Caco-2 (cell line): ENCODE measurements at regions not wholly inside any gene's neighbourhood (a gene's known extent, or its start where the extent isn't known, plus 50 kb on each side); places are given as distances from the start of the nearest gene placed in this dataset.
"Not testable (repeated sequence)": the region's sequence is repeated elsewhere in the genome, so short reads cannot be mapped to it uniquely, and the experiment has no call there.

Source experiments
- BruUV-seq: library from RNA; stranded (reverse); fragments of 400-500 nt; replicated peaks from 2 replicates; lab custom pipeline; 2021; lab: Mats Ljungman, UMichigan
- CTCF ChIA-PET: fragments of 300-600 bp; sonication (Branson Sonifier 250); formaldehyde crosslinking; loops from one replicate; lab custom pipeline; 2022; ENCODE audit warnings: antibody characterized with exemption; lab: Charles Lee
- POLR2A ChIA-PET: fragments of 300-600 bp; sonication (Branson Sonifier 250); formaldehyde crosslinking; loops from one replicate; lab custom pipeline; 2022; ENCODE audit warnings: antibody characterized with exemption; lab: Charles Lee
- DNase-seq, 2 experiments: peaks; one replicate each; pipeline versions ENCODE4 v3.0.0 to v3.0.0-alpha.2; 2020 to 2022
- H3K27me3 ChIP-seq: replicated peaks from 2 replicates; pipeline ENCODE4 v1.6.0; 2011; ENCODE audit warnings: low read length; ENCODE audit not compliant: control insufficient read depth, insufficient read depth
- H3K36me3 ChIP-seq: 2 replicates; pipeline ENCODE4 v1.5.1; 2011; ENCODE audit warnings: low read length; ENCODE audit not compliant: control insufficient read depth, insufficient read depth
- H3K4me1 ChIP-seq: fragments of 250-450 bp; sonication (Bioruptor Pico); 2 replicates; pipeline ENCODE4 v1.5.1; 2020; ENCODE audit warnings: mild to moderate bottlenecking
- H3K4me3 ChIP-seq: 2 replicates; pipeline ENCODE4 v1.5.1; 2011; ENCODE audit warnings: low read depth, mild to moderate bottlenecking, control low read depth, low read length
- H3K9me3 ChIP-seq: fragments of 250-450 bp; sonication (Bioruptor Pico); 2 replicates; pipeline ENCODE4 v1.5.1; 2020; ENCODE audit warnings: mild to moderate bottlenecking, moderate library complexity
- H3K27ac Mint-ChIP-seq: one replicate; pipeline ENCODE4 v1.8.0; 2022; ENCODE audit warnings: mixed read lengths; ENCODE audit not compliant: unreplicated experiment
- H3K27me3 Mint-ChIP-seq: one replicate; pipeline ENCODE4 v1.8.0; 2022; ENCODE audit warnings: mixed read lengths; ENCODE audit not compliant: insufficient read depth, unreplicated experiment
- H3K36me3 Mint-ChIP-seq: one replicate; pipeline ENCODE4 v1.8.0; 2022; ENCODE audit warnings: mild to moderate bottlenecking, mixed read lengths; ENCODE audit not compliant: insufficient read depth, unreplicated experiment
- H3K4me1 Mint-ChIP-seq: one replicate; pipeline ENCODE4 v1.8.0; 2022; ENCODE audit warnings: low read depth, mixed read lengths; ENCODE audit not compliant: unreplicated experiment
- H3K4me3 Mint-ChIP-seq: one replicate; pipeline ENCODE4 v1.8.0; 2022; ENCODE audit warnings: mild to moderate bottlenecking, moderate library complexity, mixed read lengths; ENCODE audit not compliant: unreplicated experiment
- H3K9me3 Mint-ChIP-seq: one replicate; pipeline ENCODE4 v1.8.0; 2022; ENCODE audit warnings: mixed read lengths; ENCODE audit not compliant: unreplicated experiment
- intact Hi-C: fragments of 100-400 bp; cut with micrococcal nuclease; formaldehyde crosslinking; loops from one replicate; pipeline ENCODE4 v1.10.0; 2022; ENCODE audit not compliant: unreplicated experiment
- TF ChIP-seq, protein P1 (sequence below), 2 experiments: fragments of 200-600 bp in 1 of 2; IDR thresholded peaks; 1 replicate in 1 of 2; 2 replicates in 1 of 2; pipeline versions ENCODE4 v1.5.1 to v1.8.0; 2011 to 2022; ENCODE audit warnings: antibody characterized with exemption in 1 of 2, control low read depth in 1 of 2, inconsistent platforms in 1 of 2, low read depth in 1 of 2, low read length in 1 of 2, mild to moderate bottlenecking in 1 of 2, moderate library complexity in 1 of 2; ENCODE audit not compliant: insufficient read depth in 1 of 2, severe bottlenecking in 1 of 2, unreplicated experiment in 1 of 2

DNA sequence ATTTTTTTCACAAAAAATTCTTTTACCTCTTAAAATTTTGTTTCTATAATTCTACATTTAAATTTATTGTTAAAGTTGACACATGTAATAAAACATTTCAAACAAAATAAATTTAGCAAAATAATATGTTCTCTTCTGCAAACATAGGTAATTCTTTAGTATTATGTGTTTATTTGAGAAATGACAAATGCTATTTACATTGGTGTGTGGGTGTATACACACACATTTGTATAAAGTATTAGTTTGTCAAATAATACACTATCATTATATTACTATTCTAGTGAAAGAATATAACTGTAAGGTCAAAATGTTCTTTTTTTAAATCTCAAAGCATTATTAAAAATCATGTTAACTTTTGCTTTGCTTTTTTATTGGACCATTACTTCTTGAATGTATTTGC lies 1370.6 kb downstream of the SI start:
- no peaks in the 10 kb centered on the region for H3K9me3 ChIP-seq
- H3K4me1 ChIP-seq = no peaks in the 10 kb centered on the region
- H3K4me1 Mint-ChIP-seq = no peaks in the 10 kb centered on the region
- H3K36me3 ChIP-seq = no peaks in the 10 kb centered on the region
- H3K9me3 Mint-ChIP-seq = no peaks in the 10 kb centered on the region
- no peaks in the 10 kb centered on the region for H3K27me3 ChIP-seq
- CTCF ChIA-PET = no interaction called here
- no peak overlapping the region for H3K27ac Mint-ChIP-seq
- no peak for DNase-seq
- TF ChIP-seq, protein P1, sequence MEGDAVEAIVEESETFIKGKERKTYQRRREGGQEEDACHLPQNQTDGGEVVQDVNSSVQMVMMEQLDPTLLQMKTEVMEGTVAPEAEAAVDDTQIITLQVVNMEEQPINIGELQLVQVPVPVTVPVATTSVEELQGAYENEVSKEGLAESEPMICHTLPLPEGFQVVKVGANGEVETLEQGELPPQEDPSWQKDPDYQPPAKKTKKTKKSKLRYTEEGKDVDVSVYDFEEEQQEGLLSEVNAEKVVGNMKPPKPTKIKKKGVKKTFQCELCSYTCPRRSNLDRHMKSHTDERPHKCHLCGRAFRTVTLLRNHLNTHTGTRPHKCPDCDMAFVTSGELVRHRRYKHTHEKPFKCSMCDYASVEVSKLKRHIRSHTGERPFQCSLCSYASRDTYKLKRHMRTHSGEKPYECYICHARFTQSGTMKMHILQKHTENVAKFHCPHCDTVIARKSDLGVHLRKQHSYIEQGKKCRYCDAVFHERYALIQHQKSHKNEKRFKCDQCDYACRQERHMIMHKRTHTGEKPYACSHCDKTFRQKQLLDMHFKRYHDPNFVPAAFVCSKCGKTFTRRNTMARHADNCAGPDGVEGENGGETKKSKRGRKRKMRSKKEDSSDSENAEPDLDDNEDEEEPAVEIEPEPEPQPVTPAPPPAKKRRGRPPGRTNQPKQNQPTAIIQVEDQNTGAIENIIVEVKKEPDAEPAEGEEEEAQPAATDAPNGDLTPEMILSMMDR (IDR thresholded peaks at IDR 0.05; ENCODE audit: insufficient read depth in 1 of 2, low read depth in 1 of 2, low read length in 1 of 2, severe bottlenecking in 1 of 2, unreplicated experiment in 1 of 2) = no peak
- H3K36me3 Mint-ChIP-seq = no peaks in the 10 kb centered on the region
- POLR2A ChIA-PET = no interaction called here
- no TSS peak for BruUV-seq
- no peak overlapping the region for H3K4me3 ChIP-seq
- H3K27me3 Mint-ChIP-seq = no peaks in the 10 kb centered on the region
- intact Hi-C loops = no loop called here
- no peak overlapping the region for H3K4me3 Mint-ChIP-seq

DNA sequence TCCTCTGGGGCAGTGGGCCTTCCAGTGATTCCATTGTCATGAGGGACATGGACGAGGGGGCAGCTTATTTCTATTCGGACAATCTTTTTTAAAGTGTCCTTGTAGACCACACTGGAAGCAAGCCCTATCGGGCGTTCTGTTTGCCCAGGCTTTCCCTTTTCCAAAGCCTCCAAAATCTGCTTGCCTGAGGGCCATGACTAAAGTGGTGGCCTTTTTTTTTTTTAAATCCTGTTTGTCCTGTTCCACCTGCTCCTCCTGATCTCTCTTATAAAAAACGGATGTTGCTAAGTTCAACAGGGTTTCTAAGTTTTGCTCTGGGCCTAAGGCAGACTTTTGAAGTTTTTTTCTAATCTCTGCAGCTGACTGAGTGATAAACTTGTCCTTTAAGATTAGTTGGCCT lies 1380.1 kb downstream of the SI start:
- H3K36me3 ChIP-seq, intact Hi-C loops, H3K4me3 ChIP-seq, H3K27ac Mint-ChIP-seq, CTCF ChIA-PET, H3K4me1 Mint-ChIP-seq, H3K36me3 Mint-ChIP-seq, H3K4me1 ChIP-seq, BruUV-seq, POLR2A ChIA-PET, H3K9me3 ChIP-seq, H3K27me3 ChIP-seq, H3K4me3 Mint-ChIP-seq, H3K27me3 Mint-ChIP-seq: not testable (repeated sequence)
- peaks cover 17% of the 10 kb centered on the region for H3K9me3 Mint-ChIP-seq
- DNase-seq = peak in 1 of 2 experiments; percentile 8

- intact Hi-C loops = no loop called here
- H3K4me3 Mint-ChIP-seq = no peak overlapping the region
- no peaks in the 10 kb centered on the region for H3K36me3 Mint-ChIP-seq
- H3K9me3 Mint-ChIP-seq = peaks cover 17% of the 10 kb centered on the region
- no TSS peak for BruUV-seq
- no peaks in the 10 kb centered on the region for H3K27me3 ChIP-seq
- H3K4me1 Mint-ChIP-seq = no peaks in the 10 kb centered on the region
- H3K27ac Mint-ChIP-seq = no peak overlapping the region
- H3K9me3 ChIP-seq = no peaks in the 10 kb centered on the region
- no peak for DNase-seq
- TF ChIP-seq, protein P1 (IDR thresholded peaks at IDR 0.05; ENCODE audit: insufficient read depth in 1 of 2, low read depth in 1 of 2, low read length in 1 of 2, severe bottlenecking in 1 of 2, unreplicated experiment in 1 of 2) = no peak
- H3K4me3 ChIP-seq = no peak overlapping the region
- no peaks in the 10 kb centered on the region for H3K36me3 ChIP-seq
- POLR2A ChIA-PET = no interaction called here
- no peaks in the 10 kb centered on the region for H3K27me3 Mint-ChIP-seq
- CTCF ChIA-PET = no interaction called here
- H3K4me1 ChIP-seq = no peaks in the 10 kb centered on the region
These were observed 1385.8 kb downstream of the SI start for GRCh38 chr3:163692494-163692893.

- Histone ChIP-seq H3K4me3 (no peak overlapping the region), H3K4me1 (no peaks in the 10 kb centered on the region), H3K27me3 (no peaks in the 10 kb centered on the region), H3K36me3 (no peaks in the 10 kb centered on the region), H3K9me3 (no peaks in the 10 kb centered on the region)
- DNase-seq = no peak
- BruUV-seq = no TSS peak
- intact Hi-C loops = no loop called here
- H3K9me3 Mint-ChIP-seq = peaks cover 4% of the 10 kb centered on the region
- TF ChIP-seq, protein P1 (IDR thresholded peaks at IDR 0.05; ENCODE audit: insufficient read depth in 1 of 2, low read depth in 1 of 2, low read length in 1 of 2, severe bottlenecking in 1 of 2, unreplicated experiment in 1 of 2) = no peak
- no peak overlapping the region for H3K4me3 Mint-ChIP-seq
- H3K27me3 Mint-ChIP-seq = no peaks in the 10 kb centered on the region
- ChIA-PET CTCF (no interaction called here), POLR2A (no interaction called here)
- H3K4me1 Mint-ChIP-seq = no peaks in the 10 kb centered on the region
- no peaks in the 10 kb centered on the region for H3K36me3 Mint-ChIP-seq
- no peak overlapping the region for H3K27ac Mint-ChIP-seq
These were observed 1393.6 kb downstream of the SI start for GRCh38 chr3:163684651-163685050.
